ENCODE measurements at regions not wholly inside any gene's neighbourhood (a gene's known extent, or its start where the extent isn't known, plus 50 kb on each side); places are given as distances from the start of the nearest gene placed in this dataset.

DNA sequence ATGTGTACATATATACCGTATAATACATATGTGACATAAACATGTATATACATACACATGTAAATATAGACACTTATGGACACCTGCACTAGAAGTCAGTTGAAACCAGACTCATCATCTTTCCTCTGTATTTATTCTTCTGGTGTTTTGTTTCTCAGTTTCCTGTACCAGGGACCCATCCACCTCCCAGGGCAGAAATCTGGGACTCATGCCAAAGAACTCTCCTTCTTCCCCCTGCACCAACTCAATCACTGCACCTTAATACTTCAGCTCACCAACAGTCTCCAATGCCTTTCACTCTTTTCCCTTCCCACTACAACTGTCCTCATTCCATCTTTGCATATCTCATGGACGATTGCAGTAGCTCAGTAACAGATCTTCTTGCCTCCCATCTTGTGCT is 428.0 kb downstream of the FBXO15 start:
- TF ChIP-seq POLR2A (IDR thresholded peaks at IDR 0.05) (no peak), CTCF (IDR thresholded peaks at IDR 0.05) (no peak)

All from transverse colon (tissue), 3 donors.